Uterus (tissue), 3 donors: ENCODE measurements at regions not wholly inside any gene's neighbourhood (a gene's known extent, or its start where the extent isn't known, plus 50 kb on each side); places are given as distances from the start of the nearest gene placed in this dataset.

Experiments used
- DNase-seq, 2 donors: peaks; one replicate each; pipeline ENCODE4 v3.0.0-alpha.2; 2019 to 2020
- H3K27ac ChIP-seq, 2 donors: fragments of 200-600 bp; sonication (generic); 1 replicate in 1 of 2; 2 replicates in 1 of 2; pipeline ENCODE4 v1.5.1; 2016 to 2018
- H3K27me3 ChIP-seq, 2 donors: fragments of 200-600 bp; sonication (generic); one replicate each; pipeline ENCODE4 v1.5.1; 2018 to 2019; ENCODE audit warnings: control low read depth in 1 of 2
- H3K36me3 ChIP-seq, 2 donors: fragments of 200-600 bp; sonication (generic); one replicate each; pipeline ENCODE4 v1.5.1; 2019; ENCODE audit warnings: control low read depth in 1 of 2
- H3K4me1 ChIP-seq, 2 donors: fragments of 200-600 bp; sonication (generic); one replicate each; pipeline ENCODE4 v1.5.1; 2018 to 2019; ENCODE audit warnings: control low read depth in 1 of 2
- H3K4me3 ChIP-seq, 2 donors: fragments of 200-600 bp; sonication (generic); 1 replicate in 1 of 2; 2 replicates in 1 of 2; pipeline ENCODE4 v1.5.1; 2018 to 2019; ENCODE audit warnings: mild to moderate bottlenecking in 1 of 2
- H3K9me3 ChIP-seq, 2 donors: fragments of 200-600 bp; sonication (generic); one replicate each; pipeline ENCODE4 v1.5.1; 2019; ENCODE audit warnings: control low read depth in 1 of 2
- POLR2A ChIP-seq, 2 donors: fragments of 450-650 bp; IDR thresholded peaks; one replicate each; pipeline ENCODE4 v1.6.1; 2016; ENCODE audit warnings: antibody characterized with exemption in 2 of 2, mild to moderate bottlenecking in 1 of 2, moderate library complexity in 1 of 2
- intact Hi-C: fragments of 100-400 bp; cut with DNase I; formaldehyde crosslinking; loops from one replicate; pipeline ENCODE4 v1.15.1; 2023; ENCODE audit warnings: low total_unique reads
- TF ChIP-seq, protein P1 (sequence below), 4 experiments: fragments of 200-600 bp in 2 of 4; fragments of 450-650 bp in 2 of 4; sonication (generic) in 2 of 4; IDR thresholded peaks; one replicate each; pipeline ENCODE4 v1.5.1; 2016 to 2019; ENCODE audit warnings: antibody characterized with exemption in 4 of 4, mild to moderate bottlenecking in 2 of 4, moderate library complexity in 1 of 4
- donor health status: DM: yes; HTN: yes; CAD: no.

DNA sequence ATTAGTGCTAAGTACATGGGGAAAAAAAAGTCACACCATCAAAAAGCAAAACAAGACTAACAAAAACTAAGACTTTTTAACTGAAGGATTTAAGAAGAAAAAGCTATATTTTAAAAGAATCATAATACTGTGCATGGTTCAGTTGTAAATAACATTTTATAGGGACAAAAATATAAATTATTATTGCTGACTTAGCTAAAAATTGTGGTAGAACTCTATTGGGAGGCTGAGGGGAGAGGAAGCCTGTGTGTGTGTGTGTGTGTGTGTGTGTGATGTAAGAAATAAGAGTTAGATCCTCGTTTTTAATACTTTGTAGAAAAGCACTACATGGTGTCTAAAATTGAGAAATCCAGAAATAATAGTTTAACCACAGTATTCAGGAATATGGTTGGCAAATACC is 1950.9 kb upstream of the TENM3 start:
- no peak overlapping the region for H3K27ac ChIP-seq
- H3K9me3 ChIP-seq = no peaks in the 10 kb centered on the region
- H3K27me3 ChIP-seq = no peaks in the 10 kb centered on the region
- no peaks in the 10 kb centered on the region for H3K36me3 ChIP-seq
- intact Hi-C loops = no loop called here
- no peak overlapping the region for H3K4me3 ChIP-seq
- no peaks in the 10 kb centered on the region for H3K4me1 ChIP-seq
- no peak for TF ChIP-seq POLR2A (IDR thresholded peaks at IDR 0.05)
- TF ChIP-seq, protein P1, sequence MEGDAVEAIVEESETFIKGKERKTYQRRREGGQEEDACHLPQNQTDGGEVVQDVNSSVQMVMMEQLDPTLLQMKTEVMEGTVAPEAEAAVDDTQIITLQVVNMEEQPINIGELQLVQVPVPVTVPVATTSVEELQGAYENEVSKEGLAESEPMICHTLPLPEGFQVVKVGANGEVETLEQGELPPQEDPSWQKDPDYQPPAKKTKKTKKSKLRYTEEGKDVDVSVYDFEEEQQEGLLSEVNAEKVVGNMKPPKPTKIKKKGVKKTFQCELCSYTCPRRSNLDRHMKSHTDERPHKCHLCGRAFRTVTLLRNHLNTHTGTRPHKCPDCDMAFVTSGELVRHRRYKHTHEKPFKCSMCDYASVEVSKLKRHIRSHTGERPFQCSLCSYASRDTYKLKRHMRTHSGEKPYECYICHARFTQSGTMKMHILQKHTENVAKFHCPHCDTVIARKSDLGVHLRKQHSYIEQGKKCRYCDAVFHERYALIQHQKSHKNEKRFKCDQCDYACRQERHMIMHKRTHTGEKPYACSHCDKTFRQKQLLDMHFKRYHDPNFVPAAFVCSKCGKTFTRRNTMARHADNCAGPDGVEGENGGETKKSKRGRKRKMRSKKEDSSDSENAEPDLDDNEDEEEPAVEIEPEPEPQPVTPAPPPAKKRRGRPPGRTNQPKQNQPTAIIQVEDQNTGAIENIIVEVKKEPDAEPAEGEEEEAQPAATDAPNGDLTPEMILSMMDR (IDR thresholded peaks at IDR 0.05) = no peak
- no peak for DNase-seq

DNA sequence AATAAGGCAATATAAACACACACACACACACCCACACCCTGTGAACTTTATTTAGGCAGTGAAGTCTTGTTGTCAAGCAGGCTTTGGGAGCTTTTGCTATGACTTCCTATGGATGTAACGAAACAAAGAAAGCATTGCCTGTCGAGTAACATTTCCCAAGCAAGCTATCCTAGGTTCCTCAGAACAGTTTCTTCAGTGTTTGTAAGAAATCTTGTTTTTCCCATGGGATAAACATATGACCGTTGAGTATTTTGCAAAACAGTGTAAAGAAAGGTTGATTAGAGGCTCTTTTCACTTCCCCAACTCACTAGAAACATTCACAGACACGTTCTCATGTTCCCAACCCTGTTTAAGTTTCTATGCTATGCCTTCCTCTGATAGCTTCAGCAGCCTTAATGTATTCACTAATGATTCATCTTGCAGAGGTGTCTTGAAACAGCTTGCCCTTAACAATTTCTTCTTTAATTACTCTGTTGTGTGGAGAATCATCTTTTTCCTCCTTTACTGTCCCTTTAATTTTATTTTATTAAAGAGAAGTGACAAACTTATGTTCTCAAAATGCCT is 1947.1 kb upstream of the TENM3 start:
- H3K4me1 ChIP-seq = no peaks in the 10 kb centered on the region
- H3K27ac ChIP-seq = no peak overlapping the region
- no peaks in the 10 kb centered on the region for H3K27me3 ChIP-seq
- no peaks in the 10 kb centered on the region for H3K36me3 ChIP-seq
- H3K9me3 ChIP-seq = no peaks in the 10 kb centered on the region
- DNase-seq = no peak
- H3K4me3 ChIP-seq = no peak overlapping the region
- TF ChIP-seq, protein P1 (IDR thresholded peaks at IDR 0.05) = no peak
- TF ChIP-seq POLR2A (IDR thresholded peaks at IDR 0.05) = no peak
- intact Hi-C loops = no loop called here

DNA sequence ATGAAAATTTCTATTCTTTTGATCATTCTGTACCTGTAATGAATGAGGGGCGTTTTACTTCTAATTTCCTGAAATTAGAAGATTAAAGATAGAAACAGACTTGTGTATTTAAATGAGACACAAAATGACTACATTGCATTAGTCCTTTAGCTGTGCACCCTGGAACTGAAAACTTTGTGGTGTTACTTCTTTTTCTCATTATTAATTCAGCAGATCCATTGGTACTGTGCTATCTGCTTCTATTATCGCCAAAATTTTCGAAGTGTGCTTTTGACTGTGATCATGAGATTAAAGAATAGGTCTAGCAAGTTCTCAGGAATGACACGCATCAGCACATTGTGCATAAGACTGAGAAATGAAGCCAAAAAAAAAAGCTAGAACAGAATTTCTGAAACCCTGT is 1938.9 kb upstream of the TENM3 start:
- intact Hi-C loops = no loop called here
- Histone ChIP-seq H3K36me3 (no peaks in the 10 kb centered on the region), H3K9me3 (no peaks in the 10 kb centered on the region), H3K27me3 (peaks cover 0 to 3% of the 10 kb centered on the region in 2 donors), H3K4me3 (no peak overlapping the region), H3K27ac (no peak overlapping the region), H3K4me1 (no peaks in the 10 kb centered on the region)
- no peak for DNase-seq
- TF ChIP-seq POLR2A (IDR thresholded peaks at IDR 0.05) = no peak
- TF ChIP-seq, protein P1 (IDR thresholded peaks at IDR 0.05) = no peak

DNA sequence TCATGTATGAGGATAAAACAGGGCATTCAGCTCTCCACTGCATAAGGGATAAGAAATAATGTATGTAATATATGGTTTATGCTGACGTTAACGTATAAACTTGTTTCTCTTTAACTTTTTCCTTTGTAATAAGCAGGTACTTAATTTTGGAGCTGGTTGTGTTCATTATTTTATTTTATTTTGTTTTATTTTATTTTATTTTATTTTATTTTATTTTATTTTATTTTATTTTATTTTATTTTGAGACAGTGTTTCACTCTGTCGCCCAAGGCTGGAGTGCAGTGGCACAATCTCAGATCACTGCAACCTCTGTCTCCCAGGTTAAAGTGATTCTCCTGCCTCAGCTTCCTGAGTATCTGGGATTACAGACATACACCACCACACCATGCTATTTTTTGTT is 1932.6 kb upstream of the TENM3 start:
- no peak overlapping the region for H3K4me3 ChIP-seq
- H3K27me3 ChIP-seq = peaks cover 0 to 3% of the 10 kb centered on the region in 2 donors
- no peaks in the 10 kb centered on the region for H3K4me1 ChIP-seq
- TF ChIP-seq, protein P1 (IDR thresholded peaks at IDR 0.05) = no peak
- no peak for TF ChIP-seq POLR2A (IDR thresholded peaks at IDR 0.05)
- H3K36me3 ChIP-seq = no peaks in the 10 kb centered on the region
- no peak for DNase-seq
- no peaks in the 10 kb centered on the region for H3K9me3 ChIP-seq
- intact Hi-C loops = no loop called here
- H3K27ac ChIP-seq = no peak overlapping the region

DNA sequence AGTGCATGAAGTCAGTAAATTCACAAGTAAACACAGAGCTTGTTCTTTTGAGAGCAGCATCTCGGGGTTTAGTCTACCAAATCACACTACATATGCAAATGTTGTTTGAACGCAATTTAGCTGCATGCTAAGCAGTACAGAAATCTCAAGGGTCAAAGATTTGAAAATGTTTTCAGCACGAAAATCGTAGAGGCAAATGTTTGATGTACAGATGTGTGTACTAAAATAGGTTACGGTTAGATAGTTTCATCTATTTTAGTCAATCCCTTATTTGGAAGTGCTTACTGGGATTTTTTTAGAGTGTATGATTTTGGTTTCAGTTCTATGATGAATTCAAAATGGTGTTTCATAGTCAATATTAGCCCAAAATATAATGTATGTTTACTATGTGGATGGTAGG is 1928.2 kb upstream of the TENM3 start:
- TF ChIP-seq, protein P1 (IDR thresholded peaks at IDR 0.05) = no peak
- TF ChIP-seq POLR2A (IDR thresholded peaks at IDR 0.05) = no peak
- Histone ChIP-seq H3K27ac (no peak overlapping the region), H3K27me3 (no peaks in the 10 kb centered on the region), H3K36me3 (no peaks in the 10 kb centered on the region), H3K9me3 (no peaks in the 10 kb centered on the region), H3K4me3 (no peak overlapping the region), H3K4me1 (no peaks in the 10 kb centered on the region)
- intact Hi-C loops = no loop called here
- no peak for DNase-seq
